GM21515 (cell line): ENCODE measurements at regions not wholly inside any gene's neighbourhood (a gene's known extent, or its start where the extent isn't known, plus 50 kb on each side); places are given as distances from the start of the nearest gene placed in this dataset.

ENCODE experiments used
- ATAC-seq: cut with Tn5 transposase; IDR thresholded peaks from one replicate; pipeline ENCODE4 v1.9.1; 2021; ENCODE audit not compliant: unreplicated experiment

DNA sequence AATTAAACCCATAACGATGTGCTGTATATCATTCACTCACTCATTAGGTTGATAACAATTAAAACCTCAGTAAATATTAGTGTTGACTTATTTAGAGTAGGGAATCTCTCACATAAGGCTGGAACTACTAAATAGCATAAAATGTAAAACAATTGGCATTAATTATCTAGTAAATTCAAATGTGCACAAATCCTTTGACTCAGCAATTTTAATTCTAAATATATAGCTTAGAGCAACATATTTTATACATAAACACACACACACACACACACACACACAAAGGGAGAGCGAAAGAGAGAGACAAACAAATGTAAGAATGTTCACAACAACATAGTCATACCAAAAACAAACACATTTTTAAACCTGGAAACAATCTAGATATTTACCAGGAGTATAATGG lies 443.1 kb upstream of the KCNH7 start:
- no peak for ATAC-seq

DNA sequence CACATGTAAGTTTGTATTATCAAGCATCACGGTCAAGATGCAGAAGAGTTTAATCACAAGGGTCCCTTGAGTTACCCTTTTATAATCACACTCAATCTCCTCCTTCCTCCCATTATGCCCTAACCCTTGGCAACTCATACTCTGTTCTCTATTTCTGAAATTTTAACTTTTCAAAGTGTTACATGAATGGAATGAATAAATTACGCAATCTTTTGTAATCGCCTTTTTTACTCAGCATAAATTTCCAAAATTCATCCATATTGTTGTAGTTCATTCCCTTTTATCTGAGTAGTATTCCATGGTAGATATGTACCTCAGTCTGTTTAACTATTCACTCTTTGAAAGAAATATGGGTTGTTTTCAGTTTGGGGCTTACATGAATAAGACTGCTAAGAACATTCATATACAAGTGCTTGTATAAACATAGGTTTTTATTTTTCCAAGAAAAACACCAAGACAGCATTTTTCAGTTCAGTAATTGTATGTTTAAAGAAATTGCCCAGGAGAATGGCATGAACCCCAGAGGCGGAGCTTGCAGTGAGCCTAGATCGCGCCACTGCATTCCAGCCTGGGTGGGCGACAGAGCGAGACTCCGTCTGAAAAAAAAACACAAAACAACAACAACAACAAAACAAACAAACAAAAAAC lies 430.9 kb upstream of the KCNH7 start:
- no peak for ATAC-seq

DNA sequence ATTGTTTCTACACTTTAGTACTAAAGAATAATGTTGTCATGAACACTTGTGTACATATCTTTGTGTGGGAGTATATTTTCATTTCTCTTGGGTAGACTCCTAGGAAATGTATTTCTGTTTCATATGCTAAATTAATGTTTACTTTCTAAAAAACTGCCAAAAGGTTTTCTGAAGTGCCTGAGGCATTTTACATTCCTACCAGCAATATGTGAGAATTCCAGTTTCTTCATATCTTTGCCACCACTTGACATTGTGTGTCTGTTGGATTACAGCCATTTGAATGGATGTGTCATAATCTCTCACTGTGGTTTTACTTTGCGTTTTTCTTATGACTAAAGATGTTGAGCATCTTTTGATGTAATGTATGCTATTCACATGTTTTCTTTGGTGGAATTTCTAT lies 428.2 kb upstream of the KCNH7 start:
- no peak for ATAC-seq

DNA sequence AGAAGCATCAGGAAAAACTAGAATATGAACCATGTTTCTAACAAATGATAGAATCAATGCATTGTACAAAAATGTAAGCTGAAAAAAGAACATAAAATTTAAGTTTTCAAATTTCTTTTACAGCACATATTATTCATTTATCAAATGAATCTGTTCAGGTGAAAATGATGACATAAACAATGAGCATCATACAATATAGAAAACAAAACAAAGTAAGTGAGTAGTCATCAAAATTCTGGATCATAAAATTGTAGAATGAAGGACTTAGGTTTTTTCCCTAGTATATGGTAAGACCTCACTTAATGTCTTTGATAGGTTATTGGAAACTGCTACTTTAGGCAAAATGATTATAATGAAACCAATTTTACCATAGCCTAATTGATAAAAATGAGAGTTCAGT lies 427.0 kb upstream of the KCNH7 start:
- no peak for ATAC-seq

DNA sequence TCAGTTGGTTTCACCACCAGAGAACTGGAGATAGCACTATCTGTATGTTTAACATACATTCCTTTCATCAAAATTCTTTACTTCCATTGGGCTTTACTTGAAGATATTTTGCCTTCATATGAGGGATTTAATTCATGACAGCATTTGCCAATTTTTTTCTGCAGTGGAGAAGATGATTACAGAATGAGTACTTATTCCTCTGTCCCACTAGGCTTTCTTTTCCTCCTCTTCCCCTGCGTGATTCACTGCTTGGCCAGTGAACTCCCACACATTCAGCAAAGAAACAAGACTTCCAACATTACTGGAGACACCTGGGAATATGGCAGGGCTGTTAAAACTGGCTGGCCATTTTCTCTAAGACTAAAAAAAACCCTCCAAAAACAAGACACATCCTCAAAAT lies 425.8 kb upstream of the KCNH7 start:
- no peak for ATAC-seq

DNA sequence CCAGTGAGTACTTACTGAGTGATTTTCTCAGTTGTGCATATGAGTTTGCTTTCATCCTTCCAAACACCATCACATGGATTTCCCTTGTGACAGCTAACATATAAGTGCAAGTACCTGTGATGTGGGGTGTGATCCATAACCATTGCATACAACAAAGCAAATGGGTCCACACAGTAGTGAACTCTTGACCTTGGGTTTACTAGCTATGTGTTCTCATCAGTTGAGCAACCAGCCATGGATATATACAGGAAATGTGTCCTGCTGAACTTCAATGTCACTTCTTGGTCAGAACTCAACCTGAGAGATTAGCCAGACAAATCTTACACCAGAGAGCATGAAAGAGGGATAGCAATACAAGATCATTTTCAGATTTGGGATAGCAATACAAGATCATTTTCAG lies 420.9 kb upstream of the KCNH7 start:
- no peak for ATAC-seq

DNA sequence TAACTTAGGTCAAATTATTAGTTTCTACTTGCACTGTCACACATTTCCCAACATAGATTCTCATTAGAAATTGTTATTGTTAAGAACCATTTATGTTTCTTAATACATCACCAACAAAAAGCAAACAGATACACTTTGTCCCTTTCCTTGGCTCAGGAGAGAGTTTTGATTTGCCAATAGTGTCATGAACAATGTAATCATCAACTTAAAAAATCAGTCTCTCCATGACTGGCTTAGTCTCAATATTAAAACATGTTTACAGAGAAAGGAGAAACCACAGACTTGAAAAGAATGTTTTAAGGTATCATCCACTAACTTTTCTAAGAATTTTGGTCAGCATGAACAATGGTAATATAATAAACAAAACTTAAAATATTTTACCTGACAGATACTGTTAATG lies 416.5 kb upstream of the KCNH7 start:
- ATAC-seq = no peak

DNA sequence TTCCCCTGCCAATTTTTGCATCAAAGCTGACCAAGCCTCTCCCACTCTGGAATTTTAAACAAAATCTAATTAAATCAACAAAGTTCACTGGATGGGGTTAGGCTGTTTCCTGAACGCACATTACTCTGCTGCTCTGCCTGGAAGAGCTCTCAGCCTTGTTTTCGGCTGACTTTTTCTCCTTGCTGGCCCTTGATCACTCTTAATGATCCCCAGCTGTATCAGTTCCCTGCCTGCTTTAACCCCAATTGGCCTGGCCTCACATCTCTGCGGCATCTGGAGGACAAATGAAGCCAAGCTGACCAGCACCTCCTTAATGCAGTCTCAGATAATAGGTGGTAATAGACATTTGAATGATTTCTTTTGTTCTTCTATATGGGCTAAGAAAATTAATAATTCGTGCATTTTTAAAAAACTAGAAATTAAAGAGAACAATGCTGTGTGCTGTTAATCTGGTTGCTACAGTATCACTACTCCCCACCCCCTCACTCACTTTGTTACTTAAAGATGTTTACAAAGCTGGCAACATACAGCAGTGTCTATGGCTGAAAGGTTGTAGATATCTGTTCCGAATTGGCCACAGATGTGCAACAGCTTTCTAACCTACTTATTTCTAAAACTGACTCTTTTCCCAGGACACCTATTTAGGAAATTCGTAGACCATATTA lies 415.2 kb upstream of the KCNH7 start:
- ATAC-seq = no peak

DNA sequence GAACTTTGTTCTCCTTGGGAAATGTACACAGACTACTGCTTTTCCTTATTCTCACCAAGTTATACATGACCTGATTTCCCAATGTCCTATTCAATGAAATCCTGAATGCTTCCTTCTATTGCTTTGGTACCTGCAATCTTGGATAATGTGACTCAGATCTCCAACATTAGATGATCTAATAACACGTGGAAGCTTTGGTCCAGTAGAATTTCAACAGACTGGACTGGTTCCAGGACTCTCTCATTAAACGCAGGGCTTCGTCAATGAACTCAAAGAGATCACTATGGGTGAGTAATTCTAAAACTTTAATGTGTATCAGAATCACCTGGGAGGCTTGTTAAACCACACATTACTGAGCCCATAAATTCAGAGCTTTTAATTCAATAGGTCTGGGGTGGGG lies 413.6 kb upstream of the KCNH7 start:
- no peak for ATAC-seq

DNA sequence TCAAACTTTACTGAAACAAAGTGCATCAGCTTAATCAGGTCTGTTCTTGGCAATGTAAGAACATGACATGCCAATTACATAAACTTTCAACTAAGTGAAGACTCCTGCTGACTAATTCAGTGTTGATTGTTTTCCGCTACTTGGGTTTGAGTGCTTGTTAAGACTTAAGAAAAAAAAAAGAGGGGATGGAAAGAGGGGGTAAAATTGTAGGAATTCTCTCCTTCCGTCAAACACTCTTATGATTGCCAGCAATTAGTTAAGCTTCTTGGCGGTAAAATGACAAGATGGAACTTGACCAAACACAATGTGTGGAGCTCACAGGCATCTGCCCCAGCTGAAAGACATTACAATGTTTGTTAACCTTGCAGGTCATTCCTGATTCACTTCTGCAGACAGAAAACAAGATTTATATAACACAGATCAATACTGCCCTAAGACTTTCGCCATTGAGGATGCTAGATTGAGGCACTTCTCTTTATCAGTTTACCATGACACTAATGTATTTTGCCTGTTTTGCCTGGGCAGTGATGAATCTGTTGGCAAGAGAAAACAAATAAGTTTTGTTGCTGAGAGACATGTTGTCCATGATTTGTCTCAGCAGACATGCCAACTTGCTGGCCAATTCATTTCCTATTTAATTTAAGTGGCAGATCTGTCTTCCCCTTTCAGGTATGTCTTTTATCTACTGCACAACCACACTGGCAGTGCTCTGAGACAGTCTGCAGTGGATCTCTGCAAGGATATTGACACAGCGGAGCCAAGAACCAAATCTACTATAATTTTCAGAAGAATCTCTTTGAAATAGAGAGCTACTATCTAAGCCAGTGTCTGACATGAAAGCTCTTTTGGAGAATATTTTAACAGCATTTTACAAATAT lies 410.0 kb upstream of the KCNH7 start:
- ATAC-seq = no peak

DNA sequence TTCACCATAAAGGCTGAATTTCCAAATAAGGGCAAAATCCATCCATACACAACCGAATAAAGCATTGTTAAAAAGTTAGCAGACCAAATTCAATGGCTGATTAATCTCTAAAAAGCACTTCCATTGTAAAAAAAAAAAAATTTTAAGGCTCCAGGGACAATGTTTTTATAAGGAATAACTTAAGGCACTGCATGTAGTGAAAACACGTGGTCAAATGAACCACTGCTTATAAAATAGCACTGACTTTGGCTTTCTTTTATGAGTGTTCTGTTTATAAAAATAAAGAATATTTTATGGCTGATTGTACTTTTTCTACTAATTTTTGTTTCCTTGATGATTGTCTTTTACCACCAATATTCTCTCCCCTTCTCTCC lies 409.3 kb upstream of the KCNH7 start:
- no peak for ATAC-seq

DNA sequence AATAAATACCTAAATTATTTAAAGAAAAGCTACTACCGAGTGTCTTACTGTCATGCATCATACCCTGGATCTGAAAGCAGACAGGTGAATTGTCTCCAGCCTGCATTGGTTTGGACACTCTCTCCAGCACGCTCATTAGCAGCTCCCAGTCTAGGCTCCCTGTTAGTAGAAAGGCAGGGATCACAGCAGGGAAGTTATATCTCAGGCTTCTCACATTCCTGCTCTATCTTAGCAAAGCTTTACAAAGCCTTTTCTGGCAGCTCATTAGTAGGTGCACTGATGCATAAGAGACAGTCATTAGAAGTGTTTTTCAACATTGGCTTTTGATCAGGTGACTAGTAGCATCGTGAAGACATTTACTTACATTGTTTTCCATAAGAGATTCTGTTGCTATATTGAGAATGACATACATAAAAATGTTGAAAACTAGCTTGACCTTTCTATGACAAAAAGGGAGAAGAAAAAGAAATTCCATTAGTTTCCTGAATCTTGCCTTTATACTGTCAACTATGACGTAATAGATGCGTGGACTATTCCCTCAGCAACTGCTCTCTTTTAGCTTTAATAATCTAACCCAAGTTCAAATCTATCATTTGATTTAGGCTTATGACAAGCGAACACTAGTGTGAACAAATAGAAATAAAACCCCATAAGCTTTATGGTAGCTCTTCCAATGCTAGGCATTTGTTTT lies 408.7 kb upstream of the KCNH7 start:
- ATAC-seq = no peak

DNA sequence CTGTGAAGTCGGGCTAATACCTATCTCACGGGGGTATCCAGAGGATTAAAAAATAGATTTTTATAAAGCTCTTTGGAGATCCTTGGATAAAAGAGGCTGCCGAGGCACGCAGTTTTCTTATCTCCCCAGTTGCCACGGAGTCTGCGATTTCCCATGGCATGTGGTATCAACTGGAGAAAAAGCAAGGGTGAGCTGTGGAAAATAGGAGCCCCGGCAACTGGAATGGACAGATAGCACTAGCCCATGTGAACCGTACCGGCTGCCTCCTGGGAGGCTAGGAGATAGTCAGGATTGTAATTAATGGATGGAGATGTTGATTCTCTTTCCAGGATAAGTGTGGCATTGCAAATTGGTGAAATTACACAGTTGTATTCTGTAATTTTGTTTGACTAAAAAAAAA lies 407.6 kb upstream of the KCNH7 start:
- ATAC-seq = no peak

DNA sequence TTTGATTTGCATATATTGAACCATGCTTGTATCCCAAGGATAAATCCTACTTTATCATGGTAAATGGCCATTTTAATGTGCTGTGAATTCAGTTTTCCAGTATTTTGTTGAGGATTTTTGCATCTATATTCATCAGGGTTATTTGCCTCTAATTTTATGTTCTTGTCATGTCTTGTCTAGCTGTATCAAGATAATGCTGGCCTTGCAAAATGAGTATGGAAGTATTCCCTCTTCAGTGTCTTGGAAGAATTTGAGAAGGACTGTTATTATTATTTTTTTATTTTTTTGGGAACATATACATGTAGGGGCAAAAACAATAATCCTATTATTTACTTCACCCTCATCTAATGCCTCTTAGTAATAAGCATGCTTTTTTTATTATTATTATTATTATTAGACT lies 398.0 kb upstream of the KCNH7 start:
- ATAC-seq = no peak

DNA sequence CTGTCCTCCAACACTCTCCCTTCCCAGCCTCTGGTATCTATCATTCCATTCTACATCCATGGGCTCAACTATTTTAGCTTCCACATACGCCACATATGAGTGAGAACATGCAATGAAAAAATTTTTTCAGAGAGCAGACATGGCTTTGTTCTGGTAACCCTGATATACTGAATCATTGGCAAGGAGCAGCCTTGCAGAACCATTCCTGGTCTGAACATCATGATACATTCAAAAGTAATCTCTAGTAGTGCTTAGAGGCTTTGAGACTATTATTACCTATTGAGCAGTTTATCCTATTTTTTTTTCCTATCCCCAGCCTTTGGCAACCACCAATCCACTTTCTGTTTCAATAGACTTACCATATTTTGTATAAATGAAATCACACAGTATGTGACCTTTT lies 393.1 kb upstream of the KCNH7 start:
- ATAC-seq = no peak

DNA sequence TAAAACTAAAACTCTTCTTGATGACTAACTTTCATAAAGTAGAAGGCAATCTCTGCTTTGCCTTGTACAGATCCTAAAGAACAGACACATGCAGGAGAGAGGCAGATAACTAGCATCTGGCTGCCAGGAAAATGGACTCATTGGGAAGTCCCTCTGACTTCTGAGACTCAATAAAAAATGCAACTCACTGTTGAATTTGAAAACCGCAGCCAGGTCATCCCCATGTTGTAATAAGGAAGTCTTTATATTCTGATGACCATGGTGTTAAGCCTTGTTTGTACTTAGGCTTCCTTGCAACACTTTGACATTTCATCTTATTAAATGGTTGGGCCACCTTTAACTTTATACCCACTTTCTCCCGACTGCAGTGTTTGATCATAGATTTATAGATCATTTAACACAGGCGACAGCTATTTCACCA lies 375.1 kb upstream of the KCNH7 start:
- ATAC-seq = no peak

DNA sequence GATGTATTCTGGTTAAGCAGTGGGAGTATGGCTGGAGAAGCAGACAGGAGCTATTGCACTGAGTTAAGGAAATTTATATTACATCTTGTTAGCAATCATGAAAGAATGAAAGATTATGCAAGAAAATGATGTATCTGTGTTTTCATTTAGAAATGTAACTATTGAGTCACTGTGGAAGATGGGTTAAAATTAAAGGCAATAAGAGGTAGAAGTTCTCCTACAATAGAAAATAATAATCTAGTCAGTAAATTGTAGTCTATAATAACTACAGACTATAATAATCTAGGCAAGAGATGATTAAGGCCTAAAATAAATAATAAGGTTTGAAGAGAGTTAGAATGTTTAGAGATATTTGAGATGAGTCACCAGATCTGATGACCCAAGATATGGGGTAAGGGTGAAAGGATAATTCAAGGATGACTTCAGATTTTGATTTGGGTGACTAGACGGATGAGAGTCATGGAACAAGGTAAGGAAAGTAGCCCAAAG lies 371.9 kb upstream of the KCNH7 start:
- no peak for ATAC-seq

DNA sequence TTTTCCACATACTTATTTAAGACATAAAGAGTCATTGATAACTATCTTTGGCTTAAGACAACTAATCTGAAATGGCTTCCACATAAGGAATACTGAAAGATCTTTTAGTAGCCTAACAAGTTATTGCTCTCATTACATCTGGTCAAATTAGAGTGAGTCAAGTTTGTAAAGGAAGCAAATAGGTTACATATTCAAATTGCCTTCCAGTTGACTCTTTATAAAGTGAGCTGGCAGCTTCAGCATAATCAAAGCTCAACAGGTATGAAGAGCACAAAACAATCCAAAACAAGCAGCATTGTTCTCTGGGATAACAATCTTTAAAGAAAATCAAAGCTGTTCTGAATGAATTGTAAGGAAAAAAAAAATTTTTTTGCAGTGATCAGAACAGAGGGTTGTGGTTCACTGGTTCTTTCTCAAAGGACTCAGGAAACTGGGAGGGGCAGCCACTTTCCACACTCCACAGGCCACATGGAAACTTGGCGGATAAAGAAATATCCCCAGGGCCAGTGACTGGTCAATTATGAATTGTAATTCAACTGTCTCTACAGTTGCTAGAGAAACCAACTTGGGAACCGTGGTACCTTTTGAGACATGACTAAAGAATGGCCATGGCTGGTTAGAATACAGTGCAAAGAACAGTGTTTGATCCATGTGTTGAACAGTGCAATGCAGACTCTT lies 369.3 kb upstream of the KCNH7 start:
- ATAC-seq = no peak

DNA sequence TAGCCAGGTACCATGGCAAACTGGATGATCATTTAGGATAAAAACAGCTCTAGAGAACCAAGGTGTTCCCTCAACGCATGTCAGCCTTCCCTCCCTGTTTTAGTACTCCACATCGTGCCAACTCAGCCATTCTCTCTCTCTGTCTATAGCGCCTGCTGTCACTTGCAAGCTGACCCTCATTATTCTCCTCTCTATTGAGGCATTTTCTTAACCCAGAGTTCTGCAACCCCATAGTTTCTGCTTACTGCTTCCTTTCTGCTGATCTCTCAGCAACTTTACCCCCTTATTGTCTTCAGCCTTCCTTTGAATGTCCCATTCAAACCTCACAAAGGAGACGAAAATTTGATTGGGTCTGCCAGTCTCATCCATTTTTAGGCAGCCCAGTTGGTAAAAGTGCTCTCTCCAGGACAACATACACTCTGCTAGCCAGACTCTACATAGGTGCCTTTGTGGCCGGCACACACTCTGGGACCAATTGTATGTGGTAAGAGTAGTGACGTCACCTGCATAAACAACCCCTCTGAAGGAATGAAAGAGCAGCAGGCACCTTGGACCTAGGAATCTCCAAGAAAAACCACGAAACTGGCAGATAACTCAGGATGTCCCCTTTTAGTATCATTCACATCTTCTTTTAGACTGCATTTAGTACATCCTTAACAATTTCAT lies 367.2 kb upstream of the KCNH7 start:
- ATAC-seq = no peak

DNA sequence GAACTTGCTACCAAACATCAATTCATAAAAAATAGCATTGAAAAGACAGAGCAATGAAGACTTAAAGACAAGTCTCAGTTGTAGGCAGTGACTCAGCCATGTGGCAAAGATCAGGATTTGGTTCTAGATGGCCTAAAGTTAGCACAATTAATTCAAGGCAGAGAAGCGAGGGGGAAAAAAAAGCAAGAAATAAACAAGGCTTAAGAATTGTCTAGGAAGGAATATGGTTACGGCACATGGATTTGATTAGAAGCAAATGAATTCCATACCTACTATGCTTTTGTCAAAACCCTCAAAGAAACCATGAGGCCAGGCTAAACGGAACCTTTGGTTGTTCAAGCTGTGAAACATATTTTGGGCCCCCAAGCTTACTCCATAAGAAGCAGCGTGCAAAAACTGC lies 362.2 kb upstream of the KCNH7 start:
- no peak for ATAC-seq
